ENCODE measurements at regions not wholly inside any gene's neighbourhood (a gene's known extent, or its start where the extent isn't known, plus 50 kb on each side); places are given as distances from the start of the nearest gene placed in this dataset.

DNA sequence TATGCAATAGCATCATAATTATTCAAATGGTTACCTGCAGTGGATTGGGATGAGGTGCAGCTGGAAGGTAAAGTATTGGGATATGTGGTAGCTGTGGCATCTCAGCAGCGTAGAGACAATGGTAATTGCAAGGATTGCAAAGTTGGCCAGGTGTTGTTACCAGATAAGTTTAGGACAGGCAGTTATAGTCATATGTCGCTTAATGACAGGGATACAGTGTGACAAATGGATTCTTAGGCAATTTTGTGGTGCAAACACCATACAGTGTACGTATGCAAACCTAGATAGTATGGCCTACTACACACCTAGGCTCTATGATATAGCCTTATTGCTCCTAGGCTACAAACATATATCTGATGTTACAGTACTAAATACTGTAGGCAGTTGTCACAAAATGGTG lies 163.5 kb upstream of the LYZL2 start:
- DNase-seq (ENCODE audit: low spot score) (no peak), ATAC-seq (no peak)
- intact Hi-C loops (cut with DNase I): no loop called here

DNA sequence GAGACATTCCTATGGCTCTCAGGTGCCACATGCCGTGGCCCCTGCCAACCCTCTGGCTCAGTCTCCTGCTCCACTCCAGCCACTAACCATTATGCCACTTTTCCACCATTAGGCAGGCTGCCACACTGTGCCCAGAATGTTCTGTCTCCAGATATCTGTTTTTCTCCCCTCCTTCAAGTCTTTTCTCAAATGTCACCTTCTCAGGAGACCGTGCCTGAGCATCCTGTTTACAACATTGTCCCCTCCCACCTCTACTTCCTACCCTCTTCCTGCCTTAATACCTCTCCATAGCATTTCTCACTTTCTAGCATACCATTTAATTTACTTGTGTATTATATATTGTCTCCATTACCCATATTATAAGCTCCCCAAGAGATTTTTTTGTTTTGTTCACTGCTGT lies 162.5 kb upstream of the LYZL2 start:
- no peak for DNase-seq (ENCODE audit: low spot score)
- intact Hi-C loops (cut with DNase I): no loop called here
- ATAC-seq: no peak

DNA sequence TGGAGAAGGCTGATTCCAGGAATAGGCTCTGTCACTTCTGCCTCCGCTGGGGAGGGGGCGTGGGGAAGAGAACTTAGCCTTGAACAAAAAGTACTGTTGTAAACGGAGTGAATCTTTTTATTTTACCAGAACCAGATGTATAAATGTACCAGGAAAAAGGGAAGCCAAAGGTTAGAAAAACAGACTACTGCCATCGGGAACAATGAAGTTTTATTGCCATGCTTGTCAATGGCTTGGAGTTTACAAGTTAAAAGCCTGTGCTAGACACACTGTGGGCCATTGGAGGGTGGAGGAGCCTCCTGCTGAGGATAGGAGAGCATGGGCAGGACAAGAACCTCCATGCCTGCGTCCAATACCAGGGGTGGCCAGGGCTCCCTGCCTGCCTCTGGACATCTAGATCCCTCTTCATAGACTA lies 161.7 kb upstream of the LYZL2 start:
- ATAC-seq (peak; percentile 67), DNase-seq (ENCODE audit: low spot score) (no peak)
- intact Hi-C loops (cut with DNase I): no loop called here

DNA sequence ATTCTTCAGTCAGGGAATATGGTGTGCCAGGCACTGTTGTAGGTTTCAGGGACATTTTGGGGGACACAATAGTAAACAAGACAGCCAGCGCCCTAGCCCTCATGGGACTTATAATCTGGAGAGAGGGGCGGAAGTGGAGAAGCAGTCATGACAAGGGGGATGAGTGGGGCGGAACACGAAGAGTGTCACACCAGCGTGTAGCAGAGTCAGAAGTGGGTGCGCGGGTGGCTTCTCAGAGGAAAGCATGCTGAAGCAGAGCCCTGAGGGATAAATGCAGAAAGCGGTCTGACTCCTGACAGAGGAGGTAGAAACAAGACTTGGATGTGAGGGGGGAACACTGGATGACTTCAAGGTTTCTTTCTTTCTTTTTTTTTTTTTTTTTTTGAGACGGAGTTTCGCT lies 160.3 kb upstream of the LYZL2 start:
- DNase-seq (ENCODE audit: low spot score) (no peak), ATAC-seq (no peak)
- intact Hi-C loops (cut with DNase I): no loop called here

DNA sequence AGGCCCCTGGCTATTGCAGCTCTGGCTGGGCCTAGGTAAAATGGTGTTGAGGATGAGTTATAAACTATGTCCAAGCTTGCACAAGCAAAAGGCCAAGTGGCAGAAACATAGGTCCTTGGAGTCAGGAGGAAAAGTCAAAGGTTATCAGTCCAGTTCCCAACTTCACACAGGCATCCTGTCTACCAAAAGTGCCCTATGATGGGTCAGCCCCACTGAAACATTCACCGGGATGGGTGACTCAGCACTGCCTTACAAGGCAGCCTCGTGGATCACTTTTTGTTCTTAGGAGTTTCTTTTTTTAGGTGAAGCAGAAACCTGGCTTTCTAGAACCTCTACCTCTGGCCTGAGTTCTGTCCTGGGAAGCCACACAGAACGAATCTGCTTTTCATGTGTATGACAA lies 158.8 kb upstream of the LYZL2 start:
- DNase-seq (ENCODE audit: low spot score) (no peak), ATAC-seq (no peak)
- intact Hi-C loops (cut with DNase I): no loop called here

DNA sequence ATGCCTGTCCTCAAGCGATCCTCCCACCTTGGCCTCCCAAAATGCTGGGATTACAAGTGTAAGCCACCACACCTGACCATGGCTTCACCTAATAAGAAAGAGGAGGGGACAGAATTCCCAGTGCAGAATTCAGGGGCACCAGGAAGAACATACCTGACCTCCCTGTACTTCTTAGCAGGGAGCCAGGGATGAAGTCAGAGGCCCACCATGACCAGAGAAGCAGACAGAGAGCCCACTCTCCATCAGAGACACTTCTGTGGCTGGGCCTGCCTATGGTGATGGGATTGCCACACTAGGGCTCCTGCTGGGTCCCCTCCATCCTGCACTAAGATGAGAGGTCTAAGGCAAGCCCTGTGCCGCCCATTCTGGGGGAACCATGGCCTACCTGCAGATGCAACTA lies 157.4 kb upstream of the LYZL2 start:
- ATAC-seq: no peak
- DNase-seq (ENCODE audit: low spot score): no peak
- intact Hi-C loops (cut with DNase I): no loop called here

DNA sequence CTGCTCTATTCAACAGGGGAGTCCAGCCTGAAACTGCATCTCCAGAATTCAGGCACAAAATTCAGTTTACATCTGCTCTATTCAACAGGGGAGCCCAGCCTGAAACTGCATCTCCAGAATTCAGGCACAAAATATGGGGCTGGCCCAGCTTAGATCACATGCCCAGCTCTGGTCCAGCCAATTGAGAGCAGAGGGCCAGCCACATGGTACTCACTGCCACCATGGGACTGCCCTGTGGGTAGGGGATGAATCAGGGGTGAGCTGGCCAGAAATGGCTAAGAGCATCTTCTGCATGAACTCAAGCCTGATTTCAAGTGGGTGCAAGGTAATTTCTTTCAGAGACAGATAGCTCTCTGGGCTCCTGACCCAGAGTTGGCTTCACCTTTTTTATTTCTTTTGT lies 156.6 kb upstream of the LYZL2 start:
- ATAC-seq (no peak), DNase-seq (ENCODE audit: low spot score) (no peak)
- intact Hi-C loops (cut with DNase I): no loop called here

- intact Hi-C loops (cut with DNase I): no loop called here
- ATAC-seq (peak; percentile 58), DNase-seq (ENCODE audit: low spot score) (peak; percentile 84)
These were observed 155.5 kb upstream of the LYZL2 start for GRCh38 chr10:30784897-30785605.

DNA sequence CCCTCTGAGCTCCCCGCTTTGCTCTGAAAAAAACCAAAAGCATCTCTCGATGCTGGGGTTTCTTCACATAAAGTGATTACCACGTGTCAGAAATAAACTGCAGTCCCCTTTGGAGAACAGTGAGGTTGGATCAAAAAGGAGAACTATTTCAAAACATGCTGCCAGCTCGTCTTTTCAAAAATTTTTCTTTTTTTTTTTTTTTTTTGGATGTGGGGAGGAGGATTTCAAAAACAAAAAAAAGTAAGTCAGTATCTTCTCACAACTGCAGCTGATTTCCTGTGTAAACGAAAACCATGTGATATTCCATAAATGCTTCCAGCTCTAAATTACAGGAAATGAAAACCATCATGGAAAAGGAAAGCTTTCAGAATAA lies 155.0 kb upstream of the LYZL2 start:
- DNase-seq (ENCODE audit: low spot score) (no peak), ATAC-seq (peak; percentile 50)
- intact Hi-C loops (cut with DNase I): no loop called here

- intact Hi-C loops (cut with DNase I): loop anchor here (2.0 kb wide), 1 partner anchor 1025 kb away; no protein-coding TSS in a partner anchor
- peak; percentile 96 for DNase-seq (ENCODE audit: low spot score)
- peak; percentile 93 for ATAC-seq
These were observed 154.5 kb upstream of the LYZL2 start for GRCh38 chr10:30783939-30784501.

DNA sequence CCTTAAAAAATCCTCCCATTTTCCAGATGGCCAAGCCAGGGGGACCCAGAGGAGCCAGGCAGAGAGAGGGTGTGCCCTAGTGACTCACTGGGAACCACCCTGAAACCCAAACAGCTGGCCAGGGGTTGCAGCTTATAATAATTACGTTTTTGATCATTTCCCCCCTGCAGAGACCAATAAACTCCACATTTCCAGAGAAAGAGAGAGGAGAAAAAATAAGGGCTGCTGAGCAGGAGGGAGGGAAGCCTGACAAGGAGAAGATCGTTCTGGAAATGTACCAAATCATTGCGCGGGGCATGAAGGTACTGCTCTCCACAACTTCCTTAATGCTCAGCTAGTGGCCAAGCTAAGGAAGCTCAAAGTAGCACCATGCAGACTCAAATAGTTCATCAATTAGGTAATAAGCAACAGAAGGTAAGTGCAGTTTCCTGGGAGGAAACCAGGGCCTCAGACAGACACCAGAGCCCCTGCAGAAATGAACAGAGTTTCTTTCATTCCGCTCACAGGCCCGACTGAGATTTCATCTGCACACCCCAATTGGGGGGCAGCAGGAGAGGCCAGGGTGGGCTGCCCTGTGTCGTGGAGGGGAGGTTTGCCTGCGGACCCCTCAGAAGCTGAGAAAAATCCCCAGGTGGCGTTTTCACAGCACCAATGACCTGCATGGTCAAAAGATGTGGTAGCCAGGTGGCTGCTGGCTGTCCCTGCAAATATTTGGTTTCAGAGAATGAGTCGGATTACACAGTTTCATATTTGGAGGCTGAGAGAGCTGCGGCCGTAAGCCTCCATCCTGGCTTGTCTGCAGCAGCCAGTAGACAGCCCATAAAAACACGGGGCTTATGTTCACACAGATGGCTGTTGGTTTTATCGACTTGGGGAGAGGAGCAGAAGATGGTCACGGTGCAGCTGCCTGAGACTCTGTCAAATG lies 153.2 kb upstream of the LYZL2 start:
- peak; percentile 7 for ATAC-seq
- no peak for DNase-seq (ENCODE audit: low spot score)
- intact Hi-C loops (cut with DNase I): loop anchor here (2.0 kb wide), 1 partner anchor 1026 kb away; no protein-coding TSS in a partner anchor

DNA sequence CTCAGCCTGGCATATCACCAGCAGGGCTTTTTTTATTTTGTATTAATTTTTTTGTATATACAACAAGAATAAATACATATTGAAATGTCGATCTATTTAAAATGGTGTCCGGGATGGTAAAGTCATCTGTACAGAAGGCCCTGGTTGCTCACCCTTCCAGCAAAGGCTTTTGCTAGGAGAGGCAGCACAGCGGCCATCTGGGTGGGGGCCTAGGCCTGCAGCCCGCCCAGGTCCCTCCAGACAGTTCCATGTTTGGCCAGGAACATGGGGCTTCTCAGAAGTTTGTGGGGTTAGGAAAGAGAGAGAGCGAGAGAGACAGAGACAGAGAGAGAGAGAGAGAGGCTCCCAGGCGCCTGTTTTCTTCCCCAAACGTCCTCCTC lies 152.6 kb upstream of the LYZL2 start:
- intact Hi-C loops (cut with DNase I): loop anchor here (2.0 kb wide), 1 partner anchor 1027 kb away; no protein-coding TSS in a partner anchor
- DNase-seq (ENCODE audit: low spot score) (no peak), ATAC-seq (no peak)

DNA sequence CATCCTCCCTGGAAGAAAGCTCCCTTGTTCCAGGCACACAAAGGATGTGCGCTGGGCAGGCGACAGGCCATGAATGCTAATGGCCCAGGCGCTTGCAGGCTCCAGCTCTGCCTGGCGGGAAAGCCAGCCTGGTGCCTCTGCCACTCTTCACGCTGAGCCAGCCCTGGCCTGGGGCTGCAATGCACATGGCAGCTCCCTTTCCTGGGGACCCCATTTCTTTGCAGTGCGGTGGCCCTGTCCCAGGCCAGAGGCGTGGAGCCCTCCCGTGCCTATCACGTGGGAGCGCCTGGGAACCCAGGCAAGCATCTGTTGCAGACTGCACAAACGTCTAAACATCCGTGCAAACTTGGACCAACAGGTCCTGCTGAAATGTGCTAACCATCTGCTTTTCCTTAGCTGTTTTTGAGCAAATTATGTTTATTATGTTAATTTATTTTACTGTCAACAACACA lies 152.1 kb upstream of the LYZL2 start:
- intact Hi-C loops (cut with DNase I): loop anchor here (2.0 kb wide), 1 partner anchor 1027 kb away; no protein-coding TSS in a partner anchor
- no peak for ATAC-seq
- DNase-seq (ENCODE audit: low spot score): no peak

- no peak for ATAC-seq
- no peak for DNase-seq (ENCODE audit: low spot score)
- intact Hi-C loops (cut with DNase I): no loop called here
These were observed 149.2 kb upstream of the LYZL2 start for GRCh38 chr10:30778769-30779168.

DNA sequence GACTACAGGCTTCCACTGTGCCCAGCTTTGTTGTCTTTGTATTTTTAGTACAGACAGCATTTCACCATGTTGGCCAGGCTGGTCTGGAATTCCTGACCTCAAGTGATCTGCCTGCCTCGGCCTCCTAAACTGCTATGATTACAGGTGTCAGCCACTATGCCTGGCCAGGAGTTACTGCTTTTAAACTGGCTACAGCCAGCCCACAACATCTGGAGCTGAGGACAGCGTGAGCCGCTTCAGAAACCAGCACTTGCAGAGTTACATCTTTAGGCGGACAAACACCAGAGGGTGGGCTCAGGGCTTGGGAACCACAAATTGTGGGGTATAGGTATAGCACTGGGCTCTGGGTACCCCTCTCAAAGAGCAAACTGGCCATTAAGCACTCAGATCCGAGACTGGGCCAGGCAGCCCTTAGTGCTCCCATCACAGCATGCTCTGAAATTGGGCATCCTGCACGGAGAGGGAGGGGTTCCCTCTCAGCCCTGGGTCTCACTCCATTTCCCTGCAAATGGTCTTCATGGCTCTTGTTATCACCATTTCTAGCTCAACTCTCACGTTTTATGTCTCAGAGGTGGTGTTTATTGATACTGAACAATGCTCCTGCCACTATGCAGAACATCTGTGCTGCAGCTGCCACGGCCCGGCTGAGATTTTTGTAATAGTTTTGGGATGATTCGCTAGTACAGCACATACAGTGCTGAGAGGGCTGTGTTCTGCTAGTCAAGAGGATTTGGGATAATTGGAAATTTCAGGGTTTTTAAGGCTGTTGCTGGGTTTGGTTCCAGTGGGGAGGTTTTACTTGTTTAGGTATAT lies 146.4 kb upstream of the LYZL2 start:
- no peak for DNase-seq (ENCODE audit: low spot score)
- intact Hi-C loops (cut with DNase I): no loop called here

GRCh38 chr10:30774261-30774660 lies 144.7 kb upstream of the LYZL2 start:
- DNase-seq (ENCODE audit: low spot score) (no peak), ATAC-seq (no peak)
- intact Hi-C loops (cut with DNase I): no loop called here

More for the DNA sequence above, 146.4 kb upstream of the LYZL2 start:
- ATAC-seq: peak; percentile 74

GRCh38 chr10:30773501-30773900 lies 143.9 kb upstream of the LYZL2 start:
- intact Hi-C loops (cut with DNase I): no loop called here
- no peak for ATAC-seq

DNA sequence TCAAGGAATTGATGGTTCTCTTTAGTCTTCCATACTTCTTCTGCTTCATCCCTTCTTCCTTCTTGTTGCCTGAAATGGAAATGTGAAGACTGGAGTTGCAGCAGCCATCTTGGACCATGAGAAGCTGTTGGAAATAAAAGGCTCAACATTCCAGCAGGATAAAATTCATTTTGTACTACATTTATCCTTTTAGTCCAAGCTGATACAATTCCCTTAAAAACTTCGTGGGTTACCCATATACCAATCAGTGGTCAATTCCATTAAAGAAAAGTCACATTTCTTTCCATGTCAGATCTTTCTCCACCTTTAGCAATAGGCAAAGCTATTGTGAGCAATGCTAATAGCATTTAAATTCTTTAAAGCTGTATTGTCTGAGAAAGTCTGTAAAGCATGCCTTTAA lies 141.3 kb upstream of the LYZL2 start:
- DNase-seq (ENCODE audit: low spot score) (no peak), ATAC-seq (no peak)
- intact Hi-C loops (cut with DNase I): no loop called here

More at GRCh38 chr10:30773501-30773900, 143.9 kb upstream of the LYZL2 start:
- no peak for DNase-seq (ENCODE audit: low spot score)

GRCh38 chr10:30770229-30770628 lies 140.7 kb upstream of the LYZL2 start:
- intact Hi-C loops (cut with DNase I): no loop called here
- DNase-seq (ENCODE audit: low spot score) (no peak), ATAC-seq (no peak)
